ENCODE measurements at regions not wholly inside any gene's neighbourhood (a gene's known extent, or its start where the extent isn't known, plus 50 kb on each side); places are given as distances from the start of the nearest gene placed in this dataset.

DNA sequence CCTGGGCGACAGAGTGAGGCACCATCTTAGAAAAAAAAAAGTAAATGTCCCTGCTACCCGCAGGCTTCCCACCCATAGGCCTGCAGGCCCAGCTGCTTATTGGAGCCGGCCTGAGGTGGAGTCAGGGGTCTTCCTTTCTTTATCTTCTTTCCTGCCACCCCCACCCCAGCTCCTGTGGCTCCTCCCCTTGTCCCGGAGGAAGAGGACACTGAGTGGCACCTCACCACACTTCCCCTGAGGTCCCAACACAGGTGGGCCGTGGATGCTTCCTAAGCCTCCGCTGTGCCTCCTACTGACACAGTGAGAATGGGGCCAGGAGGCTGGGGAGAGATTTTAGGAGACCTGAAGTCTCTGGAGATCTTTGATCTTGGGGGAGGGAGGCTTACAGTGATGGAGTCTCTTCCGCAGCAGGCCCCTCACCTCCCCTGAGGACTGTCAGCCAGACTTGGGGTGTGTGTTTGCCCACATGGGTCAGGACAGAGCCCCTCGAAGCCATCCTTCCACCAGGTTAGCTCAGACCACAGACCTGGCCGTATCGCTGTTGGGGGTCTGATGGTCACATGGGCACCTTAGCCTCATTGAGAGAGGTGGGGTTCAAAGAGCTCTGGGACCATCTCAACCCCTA, 135.4 kb upstream of the IER5L start:
- Mint-ChIP-seq H3K9me3 (ENCODE audit: low read depth) (peaks cover 5% of the 10 kb centered on the region), H3K4me1 (ENCODE audit: low read depth) (peaks cover 43% of the 10 kb centered on the region), H3K4me3 (ENCODE audit: unreplicated experiment) (no peak overlapping the region), H3K36me3 (ENCODE audit: low read depth) (peaks cover 3% of the 10 kb centered on the region), H3K27ac (ENCODE audit: unreplicated experiment) (no peak overlapping the region), H3K27me3 (ENCODE audit: low read depth) (no peaks in the 10 kb centered on the region)
- peak; percentile 61 for DNase-seq (ENCODE audit: low spot score)
- TF ChIP-seq CTCF (IDR thresholded peaks at IDR 0.05) = no peak

- Mint-ChIP-seq H3K4me3 (ENCODE audit: unreplicated experiment) (no peak overlapping the region), H3K27me3 (ENCODE audit: low read depth) (no peaks in the 10 kb centered on the region), H3K4me1 (ENCODE audit: low read depth) (peaks cover 33% of the 10 kb centered on the region), H3K36me3 (ENCODE audit: low read depth) (peaks cover 3% of the 10 kb centered on the region), H3K9me3 (ENCODE audit: low read depth) (peaks cover 5% of the 10 kb centered on the region), H3K27ac (ENCODE audit: unreplicated experiment) (peak overlapping the region; percentile 32)
- TF ChIP-seq CTCF (IDR thresholded peaks at IDR 0.05) = no peak
- DNase-seq (ENCODE audit: low spot score) = peak; percentile 60
Observed at GRCh38 chr9:129312251-129313122, 134.4 kb upstream of the IER5L start.

- peaks cover 5% of the 10 kb centered on the region for H3K9me3 Mint-ChIP-seq (ENCODE audit: low read depth)
- no peaks in the 10 kb centered on the region for H3K27me3 Mint-ChIP-seq (ENCODE audit: low read depth)
- no peak overlapping the region for H3K4me3 Mint-ChIP-seq (ENCODE audit: unreplicated experiment)
- H3K36me3 Mint-ChIP-seq (ENCODE audit: low read depth) = peaks cover 3% of the 10 kb centered on the region
- H3K27ac Mint-ChIP-seq (ENCODE audit: unreplicated experiment) = no peak overlapping the region
- H3K4me1 Mint-ChIP-seq (ENCODE audit: low read depth) = peaks cover 26% of the 10 kb centered on the region
- no peak for DNase-seq (ENCODE audit: low spot score)
- TF ChIP-seq CTCF (IDR thresholded peaks at IDR 0.05) = no peak
Observed at GRCh38 chr9:129311643-129312042, 133.6 kb upstream of the IER5L start.

GRCh38 chr9:129310666-129311350, 132.7 kb upstream of the IER5L start:
- no peak overlapping the region for H3K4me3 Mint-ChIP-seq (ENCODE audit: unreplicated experiment)
- peaks cover 5% of the 10 kb centered on the region for H3K9me3 Mint-ChIP-seq (ENCODE audit: low read depth)
- DNase-seq (ENCODE audit: low spot score) = peak; percentile 22
- H3K4me1 Mint-ChIP-seq (ENCODE audit: low read depth) = peaks cover 19% of the 10 kb centered on the region
- H3K36me3 Mint-ChIP-seq (ENCODE audit: low read depth) = peaks cover 3% of the 10 kb centered on the region
- H3K27me3 Mint-ChIP-seq (ENCODE audit: low read depth) = no peaks in the 10 kb centered on the region
- no peak for TF ChIP-seq CTCF (IDR thresholded peaks at IDR 0.05)
- no peak overlapping the region for H3K27ac Mint-ChIP-seq (ENCODE audit: unreplicated experiment)

DNA sequence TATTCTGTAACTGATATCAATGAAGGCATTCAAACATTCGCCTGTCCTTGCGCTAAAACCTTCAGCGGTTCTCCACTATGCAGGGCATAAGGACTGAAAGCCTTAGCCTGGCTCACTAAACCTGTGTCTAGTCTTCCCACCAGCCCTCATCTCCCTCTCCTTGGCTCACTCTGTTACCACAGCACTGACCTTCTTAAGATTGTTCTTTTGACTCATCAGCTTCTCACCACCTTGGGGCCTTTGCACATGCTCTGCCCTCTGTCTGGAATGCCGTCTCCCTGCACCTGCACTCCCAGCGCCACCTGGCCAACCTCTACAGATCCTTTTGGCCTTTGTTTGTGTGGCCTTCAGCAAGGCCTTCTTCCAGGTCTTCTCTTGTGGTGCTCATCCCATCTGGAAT, 131.8 kb upstream of the IER5L start:
- TF ChIP-seq CTCF (IDR thresholded peaks at IDR 0.05) = no peak
- H3K9me3 Mint-ChIP-seq (ENCODE audit: low read depth) = peaks cover 5% of the 10 kb centered on the region
- H3K36me3 Mint-ChIP-seq (ENCODE audit: low read depth) = peaks cover 3% of the 10 kb centered on the region
- peaks cover 10% of the 10 kb centered on the region for H3K4me1 Mint-ChIP-seq (ENCODE audit: low read depth)
- peak; percentile 46 for DNase-seq (ENCODE audit: low spot score)
- no peaks in the 10 kb centered on the region for H3K27me3 Mint-ChIP-seq (ENCODE audit: low read depth)
- no peak overlapping the region for H3K27ac Mint-ChIP-seq (ENCODE audit: unreplicated experiment)
- H3K4me3 Mint-ChIP-seq (ENCODE audit: unreplicated experiment) = no peak overlapping the region

Data from chondrocyte (in vitro differentiated cells).